AG04449 (cell line): ENCODE measurements at regions not wholly inside any gene's neighbourhood (a gene's known extent, or its start where the extent isn't known, plus 50 kb on each side); places are given as distances from the start of the nearest gene placed in this dataset.

Experiments
- CTCF ChIA-PET: fragments of 350-600 bp; formaldehyde crosslinking; extraction: SDS; loops from one replicate; lab custom pipeline; 2021; ENCODE audit warnings: antibody characterized with exemption; lab: Yijun Ruan, JAX
- POLR2A ChIA-PET: fragments of 400-600, 350-600 bp; formaldehyde crosslinking; extraction: SDS; loops from one replicate; lab custom pipeline; 2020; ENCODE audit warnings: antibody characterized with exemption, inconsistent platforms; lab: Yijun Ruan, JAX
- DNase-seq: peaks from one replicate; pipeline ENCODE4 v3.0.0-alpha.2; 2010; ENCODE audit warnings: low read depth, low spot score
- H3K4me3 ChIP-seq: 2 replicates; pipeline ENCODE4 v1.5.1; 2011; ENCODE audit warnings: low read depth, mild to moderate bottlenecking, control low read depth, low read length
- TF ChIP-seq, protein P1 (sequence below): IDR thresholded peaks from one replicate; pipeline ENCODE4 v1.5.1; 2011; ENCODE audit warnings: mild to moderate bottlenecking, moderate library complexity, low read length, control low read depth, inconsistent platforms; ENCODE audit not compliant: insufficient read depth; ENCODE audit errors: missing control alignments

GRCh38 chr20:57027777-57028176 is 238.7 kb downstream of the BMP7 start:
- H3K4me3 ChIP-seq: no peak overlapping the region
- ChIA-PET CTCF (interaction anchor here (1.0 to 1.7 kb wide), 3 partner anchors 10 to 21 kb away, joined by 3 to 5 read pairs (median 4); no protein-coding TSS in a partner anchor), POLR2A (no interaction called here)
- TF ChIP-seq, protein P1, sequence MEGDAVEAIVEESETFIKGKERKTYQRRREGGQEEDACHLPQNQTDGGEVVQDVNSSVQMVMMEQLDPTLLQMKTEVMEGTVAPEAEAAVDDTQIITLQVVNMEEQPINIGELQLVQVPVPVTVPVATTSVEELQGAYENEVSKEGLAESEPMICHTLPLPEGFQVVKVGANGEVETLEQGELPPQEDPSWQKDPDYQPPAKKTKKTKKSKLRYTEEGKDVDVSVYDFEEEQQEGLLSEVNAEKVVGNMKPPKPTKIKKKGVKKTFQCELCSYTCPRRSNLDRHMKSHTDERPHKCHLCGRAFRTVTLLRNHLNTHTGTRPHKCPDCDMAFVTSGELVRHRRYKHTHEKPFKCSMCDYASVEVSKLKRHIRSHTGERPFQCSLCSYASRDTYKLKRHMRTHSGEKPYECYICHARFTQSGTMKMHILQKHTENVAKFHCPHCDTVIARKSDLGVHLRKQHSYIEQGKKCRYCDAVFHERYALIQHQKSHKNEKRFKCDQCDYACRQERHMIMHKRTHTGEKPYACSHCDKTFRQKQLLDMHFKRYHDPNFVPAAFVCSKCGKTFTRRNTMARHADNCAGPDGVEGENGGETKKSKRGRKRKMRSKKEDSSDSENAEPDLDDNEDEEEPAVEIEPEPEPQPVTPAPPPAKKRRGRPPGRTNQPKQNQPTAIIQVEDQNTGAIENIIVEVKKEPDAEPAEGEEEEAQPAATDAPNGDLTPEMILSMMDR: no peak
- no peak for DNase-seq

DNA sequence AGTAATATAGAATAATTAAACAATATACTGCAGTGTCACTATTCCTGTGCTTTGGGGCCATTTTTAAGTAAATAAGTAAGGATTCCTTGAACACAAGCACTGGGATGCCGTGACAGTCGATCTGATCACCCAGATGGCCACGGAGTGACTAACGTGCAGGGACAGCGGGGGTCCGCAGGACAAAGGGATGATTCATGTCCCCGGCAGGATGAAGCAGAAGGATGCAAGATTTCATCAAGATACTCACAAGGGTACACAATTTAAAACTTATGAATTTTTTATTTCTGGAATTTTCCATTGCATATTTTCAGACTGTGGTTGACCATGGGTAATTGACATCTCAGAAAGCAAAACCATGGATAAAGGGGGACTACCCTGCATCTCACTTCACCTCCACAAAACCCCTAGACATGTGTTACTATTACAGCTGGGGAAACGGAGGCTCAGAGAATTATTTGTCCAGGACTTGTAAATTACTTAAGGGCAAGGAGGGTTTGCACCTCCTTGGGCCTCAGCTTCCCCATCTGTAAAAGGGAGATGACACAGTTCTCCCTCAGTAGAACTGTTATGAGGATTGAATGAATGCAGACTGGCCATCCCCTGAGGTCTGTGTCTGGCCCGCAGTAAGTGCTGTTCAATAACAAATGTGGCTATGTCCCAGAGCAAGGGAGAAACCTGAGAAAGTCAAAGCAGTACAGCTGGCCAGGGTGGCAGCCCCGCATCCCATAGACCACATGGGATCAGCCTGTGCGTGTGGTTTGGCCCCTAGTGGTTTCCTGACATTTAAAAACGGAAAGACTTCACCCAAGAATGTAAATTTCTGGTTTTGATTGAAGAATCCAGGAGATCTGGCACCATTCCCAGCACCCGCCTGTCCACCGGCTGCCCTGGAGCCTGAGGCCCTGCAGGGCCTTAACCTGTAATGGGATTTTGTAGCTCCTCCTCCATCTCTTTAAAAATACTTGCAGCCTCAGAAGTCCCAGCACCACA is 235.5 kb downstream of the BMP7 start:
- TF ChIP-seq, protein P1: no peak
- peak; percentile 42 for DNase-seq
- CTCF ChIA-PET: interaction anchor here (2.2 kb wide), 1 partner anchor 480 kb away, joined by 6 read pairs; no protein-coding TSS in a partner anchor
- no peak overlapping the region for H3K4me3 ChIP-seq
- POLR2A ChIA-PET: interaction anchor here (0.9 to 1.0 kb wide), 2 partner anchors 9 to 12 kb away, joined by 3 to 5 read pairs; no protein-coding TSS in a partner anchor

- H3K4me3 ChIP-seq: no peak overlapping the region
- DNase-seq: no peak
- CTCF ChIA-PET: interaction anchor here (0.9 to 2.2 kb wide), 2 partner anchors 30 to 481 kb away, joined by 3 to 6 read pairs; no protein-coding TSS in a partner anchor
- TF ChIP-seq, protein P1: no peak
- POLR2A ChIA-PET: interaction anchor here (0.9 to 1.0 kb wide), 2 partner anchors 8 to 11 kb away, joined by 3 to 5 read pairs; no protein-coding TSS in a partner anchor
These were observed 234.5 kb downstream of the BMP7 start for GRCh38 chr20:57031867-57032355.

DNA sequence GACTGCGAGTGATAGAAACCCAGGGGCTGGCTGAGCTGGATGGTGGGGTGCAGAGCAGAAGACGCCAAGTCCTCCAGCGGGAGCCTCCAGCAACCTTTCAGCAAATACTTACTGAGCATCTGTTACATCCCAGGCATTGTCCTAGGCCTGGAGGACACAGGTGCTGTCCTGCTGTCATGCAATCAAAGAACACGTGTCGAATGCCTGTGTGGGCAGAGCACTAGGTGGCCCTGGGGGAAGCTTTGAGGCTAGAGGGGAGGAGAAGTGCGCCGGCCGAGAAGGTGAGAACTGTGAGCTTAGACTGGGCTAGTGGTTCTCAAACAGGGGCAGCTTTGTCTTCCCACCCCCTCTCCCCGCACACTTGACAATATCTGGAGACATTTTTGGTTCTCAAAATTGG is 233.6 kb downstream of the BMP7 start:
- no peak overlapping the region for H3K4me3 ChIP-seq
- ChIA-PET CTCF (interaction anchor here (0.9 to 2.2 kb wide), 2 partner anchors 29 to 482 kb away, joined by 3 to 6 read pairs; no protein-coding TSS in a partner anchor), POLR2A (no interaction called here)
- TF ChIP-seq, protein P1: no peak
- no peak for DNase-seq

DNA sequence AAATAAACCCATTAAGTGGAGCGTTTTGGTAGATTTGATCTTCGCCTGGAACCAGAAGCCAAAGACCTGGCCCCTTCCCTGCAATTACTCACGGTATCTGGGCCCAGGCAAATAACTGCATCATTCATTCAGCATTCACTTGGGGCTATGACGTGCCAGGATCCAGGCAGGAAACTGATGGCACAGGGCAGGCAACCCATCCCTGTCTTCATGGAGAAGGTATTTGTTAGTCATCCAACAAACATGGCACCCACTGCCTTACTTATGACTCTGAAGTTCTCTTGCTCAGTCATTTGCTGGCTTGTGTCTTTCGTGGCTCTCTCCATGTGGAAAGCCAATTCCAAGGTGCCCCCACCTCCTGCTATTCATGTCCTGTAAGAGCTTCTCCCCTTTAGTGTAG is 232.4 kb downstream of the BMP7 start:
- DNase-seq: no peak
- TF ChIP-seq, protein P1: no peak
- POLR2A ChIA-PET: no interaction called here
- CTCF ChIA-PET: interaction anchor here (0.6 kb wide), 1 partner anchor 476 kb away, joined by 3 read pairs; no protein-coding TSS in a partner anchor
- H3K4me3 ChIP-seq: no peak overlapping the region
